ENCODE measurements at regions not wholly inside any gene's neighbourhood (a gene's known extent, or its start where the extent isn't known, plus 50 kb on each side); places are given as distances from the start of the nearest gene placed in this dataset.

DNA sequence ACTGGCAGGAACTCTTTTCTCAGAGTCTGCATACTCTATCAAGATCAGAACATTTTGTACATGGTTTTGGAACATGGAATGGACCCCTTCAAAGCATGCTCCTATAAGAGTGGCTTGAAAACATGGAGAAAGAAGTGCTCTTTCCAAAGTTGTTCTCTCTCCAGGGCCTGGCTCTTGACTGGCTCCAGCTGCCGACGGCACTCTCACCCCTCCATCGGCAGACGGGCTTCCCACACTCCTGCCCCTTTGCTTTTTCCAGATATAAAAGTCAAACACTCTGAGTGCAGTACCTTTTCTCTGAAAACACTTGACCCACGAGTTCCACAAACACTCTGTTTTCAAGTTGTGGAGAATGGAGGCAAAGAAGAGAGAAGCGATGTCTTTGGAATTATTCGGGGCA is 72.5 kb upstream of the ONECUT1 start:
- DNase-seq = no peak

DNA sequence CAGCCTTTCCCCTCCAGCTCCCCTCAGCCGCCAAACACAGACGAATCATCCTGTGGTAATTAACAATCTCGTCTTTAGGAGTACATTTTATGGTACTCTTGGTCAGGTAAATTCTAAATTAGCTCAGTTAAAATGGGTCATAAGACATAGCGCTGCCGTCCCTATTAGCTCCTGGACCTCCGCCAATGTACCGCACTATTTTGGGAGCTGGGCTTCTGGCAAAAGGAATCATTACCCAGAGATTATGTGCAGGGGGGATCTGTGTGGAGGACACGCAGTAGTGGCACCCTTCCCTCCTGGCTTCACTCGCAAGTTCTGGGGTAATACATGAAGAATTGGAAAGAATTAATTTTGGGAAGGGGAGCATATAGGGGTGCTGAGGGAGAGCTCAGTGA is 68.6 kb upstream of the ONECUT1 start:
- DNase-seq = no peak

DNA sequence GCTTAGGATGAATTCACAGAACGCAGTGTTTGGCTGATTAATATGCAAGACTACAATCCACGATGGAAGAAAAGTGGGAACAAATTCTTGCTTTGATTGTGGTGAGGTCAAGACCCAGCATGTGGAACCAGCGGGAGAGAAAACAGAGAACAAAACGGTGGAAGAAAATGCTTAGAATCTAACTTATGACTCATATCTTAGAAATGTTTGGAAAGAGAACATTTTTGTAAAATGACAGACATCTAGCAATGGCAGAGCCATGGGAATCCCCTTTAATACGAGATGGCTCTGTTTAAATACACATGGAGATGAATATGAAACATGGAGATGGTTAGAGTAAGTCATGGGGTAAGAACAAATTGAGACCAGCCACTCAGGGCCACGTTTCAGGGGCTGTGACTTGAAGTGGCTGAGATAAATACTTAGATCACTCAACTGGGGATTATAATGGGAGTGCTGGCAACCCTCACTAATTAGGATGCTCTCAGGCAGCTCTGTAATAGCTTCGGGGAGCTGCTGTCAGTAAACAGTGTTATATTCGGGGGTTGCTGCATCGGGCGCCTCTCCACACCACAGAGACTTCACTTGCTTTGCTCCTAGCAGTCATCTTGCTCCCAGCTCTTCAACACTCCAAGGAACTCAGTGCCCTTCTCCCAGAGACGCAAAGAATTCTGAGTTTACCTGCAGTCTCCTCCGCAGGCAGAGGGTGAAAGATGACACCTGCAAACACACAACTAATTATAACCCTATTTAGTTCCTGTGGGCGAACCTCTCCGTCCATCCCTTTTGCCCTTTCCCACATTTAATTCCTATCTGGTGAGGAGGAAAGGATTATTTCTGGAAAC is 68.0 kb upstream of the ONECUT1 start:
- DNase-seq = no peak

DNA sequence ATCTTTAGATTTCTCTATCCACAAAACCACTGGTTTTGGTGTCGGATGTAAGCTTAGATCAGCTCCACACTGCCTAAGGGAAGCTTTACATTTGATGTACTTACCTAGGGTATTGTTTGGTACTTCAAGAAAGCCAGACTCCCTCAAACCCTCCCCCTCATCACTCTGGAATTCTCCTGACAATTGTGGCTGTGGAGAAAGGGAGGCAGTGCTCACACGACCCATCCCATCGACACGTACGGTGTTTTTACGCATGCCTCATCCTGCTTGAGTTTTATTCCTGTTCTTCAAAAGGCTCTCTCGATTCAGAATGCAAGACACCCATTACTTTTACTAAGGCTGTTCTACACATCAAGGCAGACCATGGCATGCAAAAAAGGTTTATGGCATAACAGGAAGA is 67.3 kb upstream of the ONECUT1 start:
- DNase-seq = no peak

DNA sequence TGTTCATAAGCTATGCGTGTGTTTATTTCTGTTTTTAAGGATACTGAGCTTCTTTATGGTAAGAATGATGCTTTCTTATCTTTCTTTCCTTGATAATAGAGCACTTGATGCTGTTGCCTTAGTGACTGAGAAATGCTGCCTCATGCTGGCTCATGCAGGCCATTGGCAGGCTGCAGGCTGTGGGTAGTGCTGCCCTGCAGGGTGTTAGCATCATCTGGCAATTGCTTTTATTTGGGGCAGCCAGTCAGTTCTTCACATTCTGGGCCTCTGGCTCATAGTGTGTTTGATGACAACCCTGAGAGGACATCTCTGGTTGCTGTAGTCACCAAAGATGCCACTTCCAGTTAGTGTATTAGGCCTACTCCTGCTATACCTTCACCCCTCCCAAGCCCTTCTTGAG is 66.2 kb upstream of the ONECUT1 start:
- no peak for DNase-seq

DNA sequence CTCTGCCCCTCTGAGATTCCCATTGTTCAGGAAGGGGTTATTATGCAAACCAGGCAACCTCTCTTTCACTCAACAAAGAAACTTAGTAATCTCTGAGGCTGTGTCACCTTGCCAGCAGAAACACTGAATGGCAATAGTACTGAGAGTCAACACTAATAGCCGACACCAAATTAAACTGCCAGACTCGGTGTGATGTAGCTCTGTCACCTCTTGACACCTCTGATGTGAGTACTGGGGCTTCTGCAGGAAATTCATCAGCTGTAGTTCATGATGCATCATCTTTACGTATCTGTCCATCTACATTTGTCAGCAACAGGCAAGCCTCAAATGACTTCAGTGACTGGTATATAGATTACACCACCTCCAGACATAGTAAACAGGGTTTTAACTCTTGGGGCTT is 65.0 kb upstream of the ONECUT1 start:
- DNase-seq = no peak

DNA sequence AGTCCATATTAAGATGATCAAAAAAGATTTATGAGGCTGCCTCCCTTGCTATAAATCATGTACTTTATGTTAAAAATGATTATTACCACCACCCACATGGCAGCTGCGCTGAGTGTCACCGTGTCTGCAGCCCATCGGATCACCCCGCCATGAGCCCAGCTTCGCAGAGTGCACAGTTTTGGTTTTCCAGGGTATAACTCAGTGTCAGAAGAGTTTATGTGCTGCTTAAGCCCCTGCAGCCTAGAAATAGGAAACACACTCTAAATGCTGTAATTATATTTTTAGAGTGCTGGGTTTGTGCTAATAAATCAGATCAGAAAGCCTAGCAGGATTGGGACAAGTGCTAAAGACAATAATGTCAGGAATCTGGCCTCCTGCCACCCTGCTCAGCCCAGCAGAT is 54.7 kb upstream of the ONECUT1 start:
- no peak for DNase-seq
